ENCODE measurements at regions not wholly inside any gene's neighbourhood (a gene's known extent, or its start where the extent isn't known, plus 50 kb on each side); places are given as distances from the start of the nearest gene placed in this dataset.

- no peak overlapping the region for H4K8ac ChIP-seq (ENCODE audit: low read depth, low read length)
- no peak overlapping the region for H2AK5ac ChIP-seq (ENCODE audit: low read length)
- no peak overlapping the region for H2BK12ac ChIP-seq (ENCODE audit: low read length)
- no peak overlapping the region for H3K4me3 ChIP-seq (ENCODE audit: low read depth, low read length)
- no peaks in the 10 kb centered on the region for H3K9me3 ChIP-seq (ENCODE audit: insufficient read depth, low read depth, low read length)
- no peaks in the 10 kb centered on the region for H3K79me2 ChIP-seq (ENCODE audit: control insufficient read depth, insufficient read depth, low read length, poor library complexity)
- H3K14ac ChIP-seq (ENCODE audit: low read length) = no peak overlapping the region
- H3K36me3 ChIP-seq (ENCODE audit: control insufficient read depth in 1 of 2, insufficient read depth in 2 of 2, low read length in 2 of 2) = no peaks in the 10 kb centered on the region
- H3K4me1 ChIP-seq (ENCODE audit: control insufficient read depth in 1 of 2, insufficient read depth in 2 of 2, low read length in 2 of 2) = peaks cover 0 to 4% of the 10 kb centered on the region in 2 experiments
- no CpG with 5 or more reads among the region's 5 CpGs for WGBS (ENCODE audit: extremely low coverage, insufficient coverage, insufficient read length)
- H3K4me2 ChIP-seq (ENCODE audit: low read length) = no peak overlapping the region
- DNase-seq = no peak
- no peak overlapping the region for H3K4ac ChIP-seq (ENCODE audit: low read depth, low read length)
- H3K9ac ChIP-seq (ENCODE audit: low read length) = no peak overlapping the region
- H3K27me3 ChIP-seq (ENCODE audit: insufficient read depth, low read length) = no peaks in the 10 kb centered on the region
- no peak overlapping the region for H3K27ac ChIP-seq (ENCODE audit: low read depth, low read length)
- no peak overlapping the region for H3K18ac ChIP-seq (ENCODE audit: low read length)
- H3K23ac ChIP-seq (ENCODE audit: low read length) = no peak overlapping the region
- H2AFZ ChIP-seq (ENCODE audit: insufficient read depth, low read length, poor library complexity) = no peak overlapping the region
- no peaks in the 10 kb centered on the region for H3K79me1 ChIP-seq (ENCODE audit: low read length)
- H4K12ac ChIP-seq (ENCODE audit: low read depth, low read length) = no peak overlapping the region
- no peak overlapping the region for H2BK120ac ChIP-seq (ENCODE audit: insufficient read depth, low read length, poor library complexity)
- H2BK5ac ChIP-seq (ENCODE audit: low read depth, low read length, poor library complexity) = no peak overlapping the region
- no peak overlapping the region for H4K91ac ChIP-seq (ENCODE audit: low read depth, low read length)
Measured at GRCh38 chr2:149656996-149657395, 69.4 kb upstream of the MMADHC start.

- H3K14ac ChIP-seq (ENCODE audit: low read length) = no peak overlapping the region
- H4K12ac ChIP-seq (ENCODE audit: low read depth, low read length) = no peak overlapping the region
- no CpG with 5 or more reads among the region's 3 CpGs for WGBS (ENCODE audit: extremely low coverage, insufficient coverage, insufficient read length)
- H3K4me3 ChIP-seq (ENCODE audit: low read depth, low read length) = no peak overlapping the region
- H3K79me2 ChIP-seq (ENCODE audit: control insufficient read depth, insufficient read depth, low read length, poor library complexity) = no peaks in the 10 kb centered on the region
- peaks cover 2% of the 10 kb centered on the region for H3K79me1 ChIP-seq (ENCODE audit: low read length)
- DNase-seq = peak; percentile 10 to 51
- H3K4me2 ChIP-seq (ENCODE audit: low read length) = peak overlapping the region; percentile 40
- H3K4me1 ChIP-seq (ENCODE audit: control insufficient read depth in 1 of 2, insufficient read depth in 2 of 2, low read length in 2 of 2) = peaks cover 2 to 4% of the 10 kb centered on the region in 2 experiments
- no peak overlapping the region for H2BK5ac ChIP-seq (ENCODE audit: low read depth, low read length, poor library complexity)
- no peak overlapping the region for H3K18ac ChIP-seq (ENCODE audit: low read length)
- no peak overlapping the region for H3K4ac ChIP-seq (ENCODE audit: low read depth, low read length)
- no peak overlapping the region for H2AK5ac ChIP-seq (ENCODE audit: low read length)
- peak overlapping the region; percentile 18 for H3K27ac ChIP-seq (ENCODE audit: low read depth, low read length)
- H2BK12ac ChIP-seq (ENCODE audit: low read length) = no peak overlapping the region
- no peak overlapping the region for H3K23ac ChIP-seq (ENCODE audit: low read length)
- H4K8ac ChIP-seq (ENCODE audit: low read depth, low read length) = no peak overlapping the region
- H3K9ac ChIP-seq (ENCODE audit: low read length) = no peak overlapping the region
- no peak overlapping the region for H2BK120ac ChIP-seq (ENCODE audit: insufficient read depth, low read length, poor library complexity)
- no peak overlapping the region for H2AFZ ChIP-seq (ENCODE audit: insufficient read depth, low read length, poor library complexity)
- no peaks in the 10 kb centered on the region for H3K36me3 ChIP-seq (ENCODE audit: control insufficient read depth in 1 of 2, insufficient read depth in 2 of 2, low read length in 2 of 2)
- no peak overlapping the region for H4K91ac ChIP-seq (ENCODE audit: low read depth, low read length)
- no peaks in the 10 kb centered on the region for H3K27me3 ChIP-seq (ENCODE audit: insufficient read depth, low read length)
- H3K9me3 ChIP-seq (ENCODE audit: insufficient read depth, low read depth, low read length) = peaks cover 3% of the 10 kb centered on the region
Measured at GRCh38 chr2:149653831-149654445, 66.4 kb upstream of the MMADHC start.

DNA sequence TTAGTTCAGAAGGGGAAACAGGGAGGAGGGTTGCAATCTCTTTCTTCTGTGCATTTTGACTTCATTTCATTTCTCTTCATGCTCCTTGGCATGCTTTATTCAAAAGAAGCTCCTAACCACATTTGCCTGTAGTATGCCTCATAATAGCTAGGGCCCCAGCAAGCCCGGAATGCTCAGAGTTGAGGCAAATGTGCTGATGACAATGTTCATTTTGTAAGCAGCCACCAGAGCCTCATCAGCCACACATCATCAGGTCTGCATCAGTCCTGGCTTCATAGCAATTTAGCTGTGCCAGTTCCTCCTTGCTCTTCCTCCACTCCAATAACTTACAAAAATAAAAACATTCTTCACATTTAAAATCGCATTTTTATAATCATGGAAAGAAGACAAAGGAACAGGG lies 65.4 kb upstream of the MMADHC start:
- peaks cover 2% of the 10 kb centered on the region for H3K79me1 ChIP-seq (ENCODE audit: low read length)
- H2AK5ac ChIP-seq (ENCODE audit: low read length) = no peak overlapping the region
- DNase-seq = no peak
- no peak overlapping the region for H4K12ac ChIP-seq (ENCODE audit: low read depth, low read length)
- no peak overlapping the region for H3K4ac ChIP-seq (ENCODE audit: low read depth, low read length)
- H3K9ac ChIP-seq (ENCODE audit: low read length) = no peak overlapping the region
- H3K14ac ChIP-seq (ENCODE audit: low read length) = no peak overlapping the region
- H3K9me3 ChIP-seq (ENCODE audit: insufficient read depth, low read depth, low read length) = peaks cover 3% of the 10 kb centered on the region
- 100% methylated on average over 1 of the region's 2 CpGs for WGBS (ENCODE audit: extremely low coverage, insufficient coverage, insufficient read length)
- no peaks in the 10 kb centered on the region for H3K79me2 ChIP-seq (ENCODE audit: control insufficient read depth, insufficient read depth, low read length, poor library complexity)
- H3K27ac ChIP-seq (ENCODE audit: low read depth, low read length) = no peak overlapping the region
- H3K27me3 ChIP-seq (ENCODE audit: insufficient read depth, low read length) = no peaks in the 10 kb centered on the region
- no peak overlapping the region for H3K23ac ChIP-seq (ENCODE audit: low read length)
- H2BK120ac ChIP-seq (ENCODE audit: insufficient read depth, low read length, poor library complexity) = no peak overlapping the region
- H2BK12ac ChIP-seq (ENCODE audit: low read length) = no peak overlapping the region
- H4K8ac ChIP-seq (ENCODE audit: low read depth, low read length) = no peak overlapping the region
- H3K18ac ChIP-seq (ENCODE audit: low read length) = no peak overlapping the region
- H3K36me3 ChIP-seq (ENCODE audit: control insufficient read depth in 1 of 2, insufficient read depth in 2 of 2, low read length in 2 of 2) = no peaks in the 10 kb centered on the region
- H3K4me2 ChIP-seq (ENCODE audit: low read length) = no peak overlapping the region
- no peak overlapping the region for H2AFZ ChIP-seq (ENCODE audit: insufficient read depth, low read length, poor library complexity)
- H3K4me1 ChIP-seq (ENCODE audit: control insufficient read depth in 1 of 2, insufficient read depth in 2 of 2, low read length in 2 of 2) = peaks cover 2 to 7% of the 10 kb centered on the region in 2 experiments
- no peak overlapping the region for H4K91ac ChIP-seq (ENCODE audit: low read depth, low read length)
- no peak overlapping the region for H3K4me3 ChIP-seq (ENCODE audit: low read depth, low read length)
- H2BK5ac ChIP-seq (ENCODE audit: low read depth, low read length, poor library complexity) = no peak overlapping the region

GRCh38 chr2:149652526-149652925 lies 65.0 kb upstream of the MMADHC start:
- Histone ChIP-seq H4K91ac (ENCODE audit: low read depth, low read length) (no peak overlapping the region), H3K79me2 (ENCODE audit: control insufficient read depth, insufficient read depth, low read length, poor library complexity) (peaks cover 1% of the 10 kb centered on the region), H4K8ac (ENCODE audit: low read depth, low read length) (no peak overlapping the region), H3K27me3 (ENCODE audit: insufficient read depth, low read length) (no peaks in the 10 kb centered on the region), H3K36me3 (ENCODE audit: control insufficient read depth in 1 of 2, insufficient read depth in 2 of 2, low read length in 2 of 2) (no peaks in the 10 kb centered on the region), H3K4me1 (ENCODE audit: control insufficient read depth in 1 of 2, insufficient read depth in 2 of 2, low read length in 2 of 2) (peaks cover 4 to 9% of the 10 kb centered on the region in 2 experiments), H3K4me3 (ENCODE audit: low read depth, low read length) (no peak overlapping the region), H2BK5ac (ENCODE audit: low read depth, low read length, poor library complexity) (no peak overlapping the region), H3K18ac (ENCODE audit: low read length) (no peak overlapping the region), H3K4ac (ENCODE audit: low read depth, low read length) (no peak overlapping the region), H3K23ac (ENCODE audit: low read length) (no peak overlapping the region), H2AFZ (ENCODE audit: insufficient read depth, low read length, poor library complexity) (no peak overlapping the region), H2AK5ac (ENCODE audit: low read length) (no peak overlapping the region), H4K12ac (ENCODE audit: low read depth, low read length) (no peak overlapping the region), H3K14ac (ENCODE audit: low read length) (no peak overlapping the region), H3K4me2 (ENCODE audit: low read length) (no peak overlapping the region), H3K9me3 (ENCODE audit: insufficient read depth, low read depth, low read length) (peaks cover 3% of the 10 kb centered on the region), H3K79me1 (ENCODE audit: low read length) (peaks cover 2% of the 10 kb centered on the region), H3K9ac (ENCODE audit: low read length) (no peak overlapping the region), H2BK120ac (ENCODE audit: insufficient read depth, low read length, poor library complexity) (no peak overlapping the region), H3K27ac (ENCODE audit: low read depth, low read length) (no peak overlapping the region), H2BK12ac (ENCODE audit: low read length) (no peak overlapping the region)
- no peak for DNase-seq
- WGBS (ENCODE audit: extremely low coverage, insufficient coverage, insufficient read length) = no CpG with 5 or more reads among the region's 3 CpGs
